ENCODE measurements at regions not wholly inside any gene's neighbourhood (a gene's known extent, or its start where the extent isn't known, plus 50 kb on each side); places are given as distances from the start of the nearest gene placed in this dataset.
"Not testable (repeated sequence)": the region's sequence is repeated elsewhere in the genome, so short reads cannot be mapped to it uniquely, and the experiment has no call there.

GRCh38 chr3:177689869-177690268 is 492.6 kb upstream of the TBL1XR1 start:
- Histone ChIP-seq H3K27me3 (ENCODE audit: insufficient read depth, low read length) (no peaks in the 10 kb centered on the region), H3K9me3 (ENCODE audit: low read length) (no peaks in the 10 kb centered on the region), H2AFZ (ENCODE audit: low read depth, low read length) (no peak overlapping the region), H3K4me1 (ENCODE audit: insufficient read depth, low read length) (peaks cover 5% of the 10 kb centered on the region), H3K36me3 (ENCODE audit: insufficient read depth, low read length) (no peaks in the 10 kb centered on the region), H3K4me3 (ENCODE audit: low read length) (no peak overlapping the region)

DNA sequence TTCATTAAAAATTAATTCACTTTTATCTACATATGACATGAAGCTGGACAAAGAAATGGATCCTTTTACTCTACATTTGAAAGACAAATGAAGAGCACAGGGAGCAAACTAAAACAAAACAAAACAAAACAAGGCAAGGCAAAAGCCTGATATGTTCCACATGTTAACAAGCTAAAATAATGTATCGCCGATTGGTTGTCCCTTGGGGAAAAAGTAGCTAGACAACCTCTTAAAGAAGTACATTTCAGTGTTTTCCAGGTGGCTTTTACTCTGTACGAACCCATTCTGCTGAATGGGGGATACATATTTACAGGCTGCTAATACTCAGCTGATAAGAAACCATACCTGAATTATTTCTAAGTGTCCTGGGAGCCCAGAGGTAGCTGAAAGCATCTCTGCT is 493.0 kb upstream of the TBL1XR1 start:
- Histone ChIP-seq H3K9me3 (ENCODE audit: low read length) (no peaks in the 10 kb centered on the region), H3K4me3 (ENCODE audit: low read length) (no peak overlapping the region), H3K36me3 (ENCODE audit: insufficient read depth, low read length) (no peaks in the 10 kb centered on the region), H2AFZ (ENCODE audit: low read depth, low read length) (no peak overlapping the region), H3K27me3 (ENCODE audit: insufficient read depth, low read length) (no peaks in the 10 kb centered on the region), H3K4me1 (ENCODE audit: insufficient read depth, low read length) (peaks cover 5% of the 10 kb centered on the region)

- H3K4me1 ChIP-seq (ENCODE audit: insufficient read depth, low read length) = peaks cover 5% of the 10 kb centered on the region
- no peaks in the 10 kb centered on the region for H3K36me3 ChIP-seq (ENCODE audit: insufficient read depth, low read length)
- no peaks in the 10 kb centered on the region for H3K9me3 ChIP-seq (ENCODE audit: low read length)
- no peaks in the 10 kb centered on the region for H3K27me3 ChIP-seq (ENCODE audit: insufficient read depth, low read length)
- no peak overlapping the region for H2AFZ ChIP-seq (ENCODE audit: low read depth, low read length)
- H3K4me3 ChIP-seq (ENCODE audit: low read length) = no peak overlapping the region
These were observed 495.2 kb upstream of the TBL1XR1 start for GRCh38 chr3:177692304-177692975.

DNA sequence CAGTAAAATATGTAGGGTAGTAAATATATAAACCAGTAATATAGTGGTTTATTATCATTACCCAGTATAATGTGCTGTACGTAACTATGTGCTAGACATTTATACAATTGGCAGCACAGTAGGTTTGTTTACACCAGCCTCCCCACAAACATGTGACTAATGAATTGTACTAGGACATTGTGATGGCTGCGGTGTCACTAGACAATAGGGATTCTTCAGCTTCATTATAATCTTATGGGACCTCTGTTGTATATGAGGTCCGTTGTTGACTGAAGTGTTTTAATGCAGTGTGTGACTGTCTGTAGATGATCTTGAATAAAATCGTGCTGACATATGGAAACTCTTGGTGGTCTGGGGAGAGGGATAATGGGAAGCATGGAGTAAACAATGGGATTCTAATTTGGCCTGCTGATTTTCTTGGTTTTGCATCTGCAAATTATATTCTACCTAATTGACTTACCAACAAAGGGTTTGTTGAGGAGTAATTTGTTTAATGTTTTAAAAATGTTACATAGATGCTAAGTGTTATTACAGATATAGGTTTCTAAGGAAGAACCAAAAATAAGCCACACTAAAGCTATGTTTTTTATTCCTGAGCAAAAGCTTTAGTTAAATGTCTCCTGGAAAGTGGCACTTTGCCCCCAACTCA is 496.5 kb upstream of the TBL1XR1 start:
- H3K36me3 ChIP-seq (ENCODE audit: insufficient read depth, low read length) = no peaks in the 10 kb centered on the region
- H3K4me3 ChIP-seq (ENCODE audit: low read length) = no peak overlapping the region
- no peaks in the 10 kb centered on the region for H3K27me3 ChIP-seq (ENCODE audit: insufficient read depth, low read length)
- peak overlapping the region; percentile 47 for H2AFZ ChIP-seq (ENCODE audit: low read depth, low read length)
- H3K9me3 ChIP-seq (ENCODE audit: low read length) = no peaks in the 10 kb centered on the region
- peaks cover 5% of the 10 kb centered on the region for H3K4me1 ChIP-seq (ENCODE audit: insufficient read depth, low read length)

DNA sequence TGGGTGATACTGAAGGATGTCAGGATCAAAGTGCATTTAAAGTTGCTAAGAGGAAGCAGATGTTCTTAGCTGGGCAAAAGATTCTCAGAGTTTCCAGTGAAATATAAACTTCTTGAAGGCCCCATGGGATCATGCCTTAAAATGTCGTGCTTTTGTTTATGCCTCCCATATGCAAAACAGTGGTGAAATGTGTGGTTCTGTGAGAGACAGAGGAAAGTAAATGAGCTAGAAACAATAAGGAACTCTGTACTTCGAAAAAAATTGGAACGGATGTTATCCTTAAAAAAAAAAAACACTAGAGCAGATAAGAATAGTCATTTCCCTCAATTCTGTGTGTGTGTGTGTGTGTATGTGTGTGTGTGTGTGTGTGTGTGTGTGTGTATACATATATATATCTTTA is 497.0 kb upstream of the TBL1XR1 start:
- Histone ChIP-seq H3K9me3 (ENCODE audit: low read length) (no peaks in the 10 kb centered on the region), H2AFZ (ENCODE audit: low read depth, low read length) (peak overlapping the region; percentile 47), H3K36me3 (ENCODE audit: insufficient read depth, low read length) (no peaks in the 10 kb centered on the region), H3K4me1 (ENCODE audit: insufficient read depth, low read length) (peaks cover 5% of the 10 kb centered on the region), H3K4me3 (ENCODE audit: low read length) (no peak overlapping the region), H3K27me3 (ENCODE audit: insufficient read depth, low read length) (no peaks in the 10 kb centered on the region)

GRCh38 chr3:177694951-177695350 is 497.7 kb upstream of the TBL1XR1 start:
- Histone ChIP-seq H2AFZ (ENCODE audit: low read depth, low read length) (no peak overlapping the region), H3K4me1 (ENCODE audit: insufficient read depth, low read length) (peaks cover 5% of the 10 kb centered on the region)

GRCh38 chr3:177700117-177700516 is 502.8 kb upstream of the TBL1XR1 start:
- H3K27me3 ChIP-seq (ENCODE audit: insufficient read depth, low read length) = no peaks in the 10 kb centered on the region
- H3K4me3 ChIP-seq (ENCODE audit: low read length) = no peak overlapping the region
- no peak overlapping the region for H2AFZ ChIP-seq (ENCODE audit: low read depth, low read length)
- no peaks in the 10 kb centered on the region for H3K4me1 ChIP-seq (ENCODE audit: insufficient read depth, low read length)
- H3K36me3 ChIP-seq (ENCODE audit: insufficient read depth, low read length) = no peaks in the 10 kb centered on the region
- no peaks in the 10 kb centered on the region for H3K9me3 ChIP-seq (ENCODE audit: low read length)

More at GRCh38 chr3:177694951-177695350, 497.7 kb upstream of the TBL1XR1 start:
- Histone ChIP-seq H3K36me3 (ENCODE audit: insufficient read depth, low read length) (no peaks in the 10 kb centered on the region), H3K4me3 (ENCODE audit: low read length) (no peak overlapping the region), H3K9me3 (ENCODE audit: low read length) (no peaks in the 10 kb centered on the region), H3K27me3 (ENCODE audit: insufficient read depth, low read length) (no peaks in the 10 kb centered on the region)

GRCh38 chr3:177703788-177704187 is 506.5 kb upstream of the TBL1XR1 start:
- H3K4me1 ChIP-seq (ENCODE audit: insufficient read depth, low read length) = no peaks in the 10 kb centered on the region
- no peak overlapping the region for H2AFZ ChIP-seq (ENCODE audit: low read depth, low read length)
- no peaks in the 10 kb centered on the region for H3K9me3 ChIP-seq (ENCODE audit: low read length)
- no peaks in the 10 kb centered on the region for H3K36me3 ChIP-seq (ENCODE audit: insufficient read depth, low read length)
- H3K4me3 ChIP-seq (ENCODE audit: low read length) = no peak overlapping the region
- no peaks in the 10 kb centered on the region for H3K27me3 ChIP-seq (ENCODE audit: insufficient read depth, low read length)

DNA sequence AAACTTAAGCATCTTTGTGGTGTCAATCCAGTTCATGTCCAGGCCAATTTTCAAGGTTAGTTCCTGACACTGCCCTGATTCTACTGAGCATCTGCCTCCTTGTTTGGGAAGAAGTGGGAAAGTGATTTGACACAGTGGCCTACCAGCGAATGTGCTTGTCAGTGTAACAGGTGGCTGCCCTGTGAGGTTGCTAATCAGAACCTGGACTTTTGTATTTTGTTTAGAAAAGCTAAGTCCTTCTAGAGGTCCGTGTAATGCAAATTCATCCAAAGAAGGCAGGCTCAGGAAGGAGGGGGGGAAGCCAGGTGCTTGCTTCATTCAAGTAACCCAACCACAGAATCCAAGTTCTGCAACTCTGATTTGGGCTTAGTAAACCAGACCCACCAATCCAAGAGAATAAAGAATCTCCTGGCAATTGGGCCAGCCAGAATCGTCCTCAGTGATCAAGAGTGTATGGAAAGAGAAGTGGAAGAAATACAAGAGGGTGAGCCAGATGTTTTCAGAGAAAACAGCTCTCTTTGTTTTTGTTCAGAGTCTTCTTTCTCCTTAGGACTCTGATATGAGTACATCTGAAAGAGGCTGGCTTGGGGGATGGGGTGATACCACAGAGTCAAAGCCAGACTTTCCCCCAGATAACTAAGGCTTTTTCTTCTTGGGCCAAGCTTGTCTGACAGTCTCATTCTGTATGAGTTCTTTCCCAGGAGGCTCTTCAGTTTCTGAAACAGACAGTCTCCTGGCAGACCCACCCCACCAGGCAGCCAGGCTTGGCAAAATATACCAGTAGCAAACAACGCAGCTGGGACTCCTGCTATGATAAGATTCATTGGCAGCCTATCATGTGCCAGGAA is 508.9 kb upstream of the TBL1XR1 start:
- Histone ChIP-seq H3K9me3 (ENCODE audit: low read length) (no peaks in the 10 kb centered on the region), H3K27me3 (ENCODE audit: insufficient read depth, low read length) (no peaks in the 10 kb centered on the region), H3K4me1 (ENCODE audit: insufficient read depth, low read length) (no peaks in the 10 kb centered on the region), H2AFZ (ENCODE audit: low read depth, low read length) (no peak overlapping the region), H3K36me3 (ENCODE audit: insufficient read depth, low read length) (no peaks in the 10 kb centered on the region), H3K4me3 (ENCODE audit: low read length) (no peak overlapping the region)

GRCh38 chr3:177709470-177709869 is 512.2 kb upstream of the TBL1XR1 start:
- H3K27me3 ChIP-seq (ENCODE audit: insufficient read depth, low read length); H3K36me3 ChIP-seq (ENCODE audit: insufficient read depth, low read length); H2AFZ ChIP-seq (ENCODE audit: low read depth, low read length); H3K4me3 ChIP-seq (ENCODE audit: low read length); H3K4me1 ChIP-seq (ENCODE audit: insufficient read depth, low read length); H3K9me3 ChIP-seq (ENCODE audit: low read length): not testable (repeated sequence)

GRCh38 chr3:177710506-177710905 is 513.2 kb upstream of the TBL1XR1 start:
- H3K27me3 ChIP-seq (ENCODE audit: insufficient read depth, low read length) = no peaks in the 10 kb centered on the region

DNA sequence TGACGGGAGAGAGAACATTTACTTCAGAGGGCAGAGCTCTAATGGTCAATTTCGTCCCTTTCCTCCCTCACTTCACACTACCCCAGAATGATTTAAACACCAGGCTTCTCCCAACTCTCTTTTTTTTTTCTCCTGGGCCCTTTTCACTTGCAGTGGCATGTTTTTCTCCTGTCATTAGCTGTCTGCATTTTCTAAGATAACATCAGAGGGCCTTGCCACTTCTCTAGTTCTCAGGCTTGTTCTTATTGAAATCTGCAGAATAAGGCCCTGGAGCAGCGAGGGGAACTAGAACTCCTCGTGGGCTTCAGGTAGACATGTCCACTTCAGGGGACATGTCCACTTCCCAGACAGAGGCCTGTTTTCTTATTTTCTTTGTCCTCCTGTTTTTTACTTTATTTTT is 514.4 kb upstream of the TBL1XR1 start:
- Histone ChIP-seq H3K27me3 (ENCODE audit: insufficient read depth, low read length) (no peaks in the 10 kb centered on the region), H3K9me3 (ENCODE audit: low read length) (no peaks in the 10 kb centered on the region), H3K4me3 (ENCODE audit: low read length) (no peak overlapping the region), H3K4me1 (ENCODE audit: insufficient read depth, low read length) (no peaks in the 10 kb centered on the region), H2AFZ (ENCODE audit: low read depth, low read length) (no peak overlapping the region), H3K36me3 (ENCODE audit: insufficient read depth, low read length) (no peaks in the 10 kb centered on the region)

More at GRCh38 chr3:177710506-177710905, 513.2 kb upstream of the TBL1XR1 start:
- Histone ChIP-seq H3K4me3 (ENCODE audit: low read length) (no peak overlapping the region), H2AFZ (ENCODE audit: low read depth, low read length) (no peak overlapping the region), H3K36me3 (ENCODE audit: insufficient read depth, low read length) (no peaks in the 10 kb centered on the region), H3K4me1 (ENCODE audit: insufficient read depth, low read length) (no peaks in the 10 kb centered on the region), H3K9me3 (ENCODE audit: low read length) (no peaks in the 10 kb centered on the region)

Measured in neuron (in vitro differentiated cells).